IPS DF 4.7 (cell line): ENCODE measurements at regions not wholly inside any gene's neighbourhood (a gene's known extent, or its start where the extent isn't known, plus 50 kb on each side); places are given as distances from the start of the nearest gene placed in this dataset.

Experiments
- DNase-seq: peaks from one replicate; pipeline ENCODE4 v3.0.0-alpha.2; 2013; ENCODE audit warnings: low spot score; ENCODE audit errors: extremely low read depth

GRCh38 chr10:117425974-117426566, 50.8 kb upstream of the PDZD8 start:
- no peak for DNase-seq

GRCh38 chr10:117424883-117425649, 49.8 kb upstream of the PDZD8 start:
- DNase-seq = no peak
